GM12873 (cell line): ENCODE measurements at regions not wholly inside any gene's neighbourhood (a gene's known extent, or its start where the extent isn't known, plus 50 kb on each side); places are given as distances from the start of the nearest gene placed in this dataset.

Source experiments
- TF ChIP-seq, protein P1 (sequence below): IDR thresholded peaks from 2 replicates; pipeline ENCODE4 v1.5.1; 2012; ENCODE audit warnings: low read depth, mild to moderate bottlenecking, moderate library complexity, low read length, control low read depth; ENCODE audit not compliant: insufficient read depth; ENCODE audit errors: missing control alignments

DNA sequence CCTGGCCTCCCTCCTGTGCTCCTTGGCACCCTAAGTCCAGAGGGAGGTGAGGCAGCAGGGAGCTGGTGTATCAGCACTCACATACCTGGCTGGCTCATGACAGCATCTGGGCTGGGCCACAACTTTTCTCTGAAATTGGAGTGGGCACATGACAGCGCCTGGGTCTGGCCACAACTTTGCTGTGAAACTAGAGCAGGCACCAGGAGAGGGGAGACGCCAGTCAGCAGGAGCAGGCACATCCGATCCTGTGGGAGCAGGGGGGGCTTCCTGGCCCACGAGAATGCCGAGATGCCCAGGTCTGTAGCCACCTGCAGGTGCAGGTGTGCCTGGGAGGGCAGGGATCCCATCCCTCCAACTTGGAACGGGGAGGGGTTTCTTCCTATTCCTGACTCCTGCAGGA is 69.7 kb upstream of the PPP3CA start:
- TF ChIP-seq, protein P1, sequence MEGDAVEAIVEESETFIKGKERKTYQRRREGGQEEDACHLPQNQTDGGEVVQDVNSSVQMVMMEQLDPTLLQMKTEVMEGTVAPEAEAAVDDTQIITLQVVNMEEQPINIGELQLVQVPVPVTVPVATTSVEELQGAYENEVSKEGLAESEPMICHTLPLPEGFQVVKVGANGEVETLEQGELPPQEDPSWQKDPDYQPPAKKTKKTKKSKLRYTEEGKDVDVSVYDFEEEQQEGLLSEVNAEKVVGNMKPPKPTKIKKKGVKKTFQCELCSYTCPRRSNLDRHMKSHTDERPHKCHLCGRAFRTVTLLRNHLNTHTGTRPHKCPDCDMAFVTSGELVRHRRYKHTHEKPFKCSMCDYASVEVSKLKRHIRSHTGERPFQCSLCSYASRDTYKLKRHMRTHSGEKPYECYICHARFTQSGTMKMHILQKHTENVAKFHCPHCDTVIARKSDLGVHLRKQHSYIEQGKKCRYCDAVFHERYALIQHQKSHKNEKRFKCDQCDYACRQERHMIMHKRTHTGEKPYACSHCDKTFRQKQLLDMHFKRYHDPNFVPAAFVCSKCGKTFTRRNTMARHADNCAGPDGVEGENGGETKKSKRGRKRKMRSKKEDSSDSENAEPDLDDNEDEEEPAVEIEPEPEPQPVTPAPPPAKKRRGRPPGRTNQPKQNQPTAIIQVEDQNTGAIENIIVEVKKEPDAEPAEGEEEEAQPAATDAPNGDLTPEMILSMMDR = no peak

DNA sequence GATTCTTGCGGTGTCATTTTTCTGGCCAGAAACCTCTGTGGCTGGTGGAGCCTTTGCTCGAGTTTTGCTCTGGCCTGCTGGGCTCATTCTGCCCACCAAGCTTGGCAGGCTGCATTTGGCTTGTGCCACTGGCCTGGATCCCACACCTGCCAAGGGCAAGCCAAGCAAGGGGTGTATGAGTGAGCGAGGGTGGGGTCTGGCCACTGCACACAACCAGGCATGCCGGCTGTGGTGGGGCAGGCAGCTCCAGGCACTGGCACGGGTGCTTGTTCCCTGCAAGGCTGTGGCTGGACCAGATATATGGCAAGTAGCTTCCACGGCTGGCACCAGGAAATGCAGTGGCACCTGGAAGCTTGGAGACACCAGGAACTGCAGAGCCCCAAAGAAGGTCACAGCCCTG is 68.6 kb upstream of the PPP3CA start:
- TF ChIP-seq, protein P1 = no peak

DNA sequence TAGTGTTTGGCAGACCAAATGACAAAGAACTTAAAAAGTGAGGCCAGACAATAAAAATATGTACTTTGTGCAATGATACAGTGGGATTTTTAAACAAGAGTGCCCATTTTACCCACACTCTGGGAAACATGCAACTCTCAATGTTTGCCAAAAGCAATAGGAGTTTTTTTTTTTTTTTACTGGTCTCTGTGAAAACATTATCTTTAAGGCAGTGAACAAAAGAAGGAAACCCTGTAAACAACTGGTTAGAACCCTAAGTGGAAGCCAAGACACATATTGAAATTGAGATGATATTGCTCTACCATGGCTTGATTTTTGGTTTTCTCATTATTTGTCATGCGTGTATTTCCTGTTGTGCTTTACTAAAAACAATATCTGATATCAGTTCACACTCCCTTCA is 67.2 kb upstream of the PPP3CA start:
- TF ChIP-seq, protein P1 = no peak

DNA sequence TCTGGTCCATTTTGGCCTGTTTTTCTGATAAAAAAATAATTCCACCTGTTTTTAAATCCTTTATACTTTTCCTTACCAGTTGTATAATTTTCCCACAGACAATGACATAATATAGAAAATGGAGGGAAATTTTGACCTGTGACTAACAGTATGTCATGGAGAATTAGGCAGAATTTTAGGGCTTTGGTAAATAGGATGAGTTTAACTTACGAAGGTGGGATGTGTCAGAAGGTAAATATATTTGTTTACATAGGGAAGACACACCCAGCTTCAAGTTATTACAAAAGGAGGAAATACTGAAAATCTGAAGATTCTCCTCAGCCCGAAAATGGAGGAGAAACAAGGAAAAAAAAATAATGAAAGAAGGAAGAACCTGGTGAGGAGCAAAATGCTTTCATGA is 64.6 kb upstream of the PPP3CA start:
- TF ChIP-seq, protein P1 = no peak

DNA sequence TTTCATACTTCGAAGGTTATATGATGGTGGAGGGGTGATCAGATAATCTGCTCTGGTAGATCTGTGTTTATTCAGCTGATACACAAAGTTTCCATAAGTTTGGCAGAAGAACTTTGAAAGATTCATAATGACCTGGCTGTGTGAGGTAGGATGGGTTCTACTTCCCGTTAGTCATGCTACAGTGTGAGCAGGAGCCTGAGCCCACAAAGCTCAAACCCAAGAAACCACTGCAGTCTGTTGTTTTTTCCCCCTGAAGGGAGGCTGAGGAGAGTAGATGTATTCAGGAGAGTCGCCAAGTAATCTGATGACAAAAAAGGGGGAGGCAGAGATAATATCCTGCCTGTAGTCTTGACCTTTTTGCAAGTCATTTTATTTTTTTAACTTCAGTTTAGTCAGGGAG is 52.8 kb upstream of the PPP3CA start:
- TF ChIP-seq, protein P1 = no peak

DNA sequence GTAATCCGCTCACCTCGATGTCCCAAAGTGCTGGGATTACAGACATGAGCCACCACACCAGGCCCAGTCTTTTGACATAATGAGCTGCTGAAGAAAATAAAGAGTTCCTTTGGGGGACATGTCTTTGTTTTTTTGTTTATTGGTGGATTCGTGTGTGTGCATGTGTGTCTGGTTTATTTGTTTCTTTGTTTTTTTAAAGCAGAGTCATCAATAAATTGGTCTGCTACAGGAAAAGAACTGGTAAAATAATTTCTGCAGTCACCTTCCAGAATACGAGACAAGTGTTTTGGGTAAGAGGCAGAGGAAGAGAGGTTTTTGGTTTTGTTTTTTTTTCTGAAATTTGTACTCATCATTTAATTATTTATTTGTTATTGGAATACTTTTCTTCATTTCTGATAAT is 51.5 kb upstream of the PPP3CA start:
- TF ChIP-seq, protein P1 = no peak
